Left ventricle myocardium superior (tissue), 1 donor: ENCODE measurements at regions not wholly inside any gene's neighbourhood (a gene's known extent, or its start where the extent isn't known, plus 50 kb on each side); places are given as distances from the start of the nearest gene placed in this dataset.
"Not testable (repeated sequence)": the region's sequence is repeated elsewhere in the genome, so short reads cannot be mapped to it uniquely, and the experiment has no call there.

Experiments used
- ATAC-seq: fragments of 200-7000 bp; cut with Tn5 transposase; one replicate; pipeline ENCODE4 v1.9.1; 2020; ENCODE audit warnings: mild to moderate bottlenecking, moderate library complexity
- DNase-seq: peaks from one replicate; pipeline ENCODE4 v3.0.0-alpha.2; 2020
- intact Hi-C: fragments of 100-400 bp; cut with micrococcal nuclease; formaldehyde crosslinking; loops from one replicate; pipeline ENCODE4 v1.11.0; 2022
- donor health status: DM: no; HTN: yes; CAD: no; lungs with severe emphysema.

GRCh38 chr5:40361378-40361777 is 318.3 kb upstream of the PTGER4 start:
- no peak for ATAC-seq
- intact Hi-C loops, result no loop called here

GRCh38 chr5:40360685-40361084 is 319.0 kb upstream of the PTGER4 start:
- no peak for DNase-seq
- no peak for ATAC-seq
- intact Hi-C loops, result no loop called here

More at GRCh38 chr5:40361378-40361777, 318.3 kb upstream of the PTGER4 start:
- no peak for DNase-seq

GRCh38 chr5:40359832-40360231 is 319.9 kb upstream of the PTGER4 start:
- intact Hi-C loops, result no loop called here
- no peak for DNase-seq
- ATAC-seq, result no peak

GRCh38 chr5:40359093-40359492 is 320.6 kb upstream of the PTGER4 start:
- ATAC-seq, result no peak

GRCh38 chr5:40356248-40356647 is 323.5 kb upstream of the PTGER4 start:
- intact Hi-C loops, result no loop called here
- peak; percentile 52 for ATAC-seq
- no peak for DNase-seq

More at GRCh38 chr5:40359093-40359492, 320.6 kb upstream of the PTGER4 start:
- DNase-seq, result no peak
- intact Hi-C loops, result no loop called here

- intact Hi-C loops, result no loop called here
- ATAC-seq (no peak), DNase-seq (no peak)
These were observed 323.9 kb upstream of the PTGER4 start for GRCh38 chr5:40355846-40356245.

- no peak for ATAC-seq
- DNase-seq, result no peak
- intact Hi-C loops, result no loop called here
These were observed 324.5 kb upstream of the PTGER4 start for GRCh38 chr5:40355181-40355580.

- ATAC-seq (no peak), DNase-seq (no peak)
- intact Hi-C loops, result no loop called here
These were observed 325.5 kb upstream of the PTGER4 start for GRCh38 chr5:40354171-40354570.

GRCh38 chr5:40353442-40353841 is 326.3 kb upstream of the PTGER4 start:
- intact Hi-C loops, result no loop called here
- ATAC-seq (no peak), DNase-seq (no peak)

GRCh38 chr5:40347981-40348725 is 331.6 kb upstream of the PTGER4 start:
- intact Hi-C loops, result no loop called here
- ATAC-seq, result no peak

GRCh38 chr5:40346901-40347300 is 332.8 kb upstream of the PTGER4 start:
- ATAC-seq (no peak), DNase-seq (no peak)

More at GRCh38 chr5:40347981-40348725, 331.6 kb upstream of the PTGER4 start:
- no peak for DNase-seq

GRCh38 chr5:40338434-40338833 is 341.3 kb upstream of the PTGER4 start:
- ATAC-seq, intact Hi-C loops, DNase-seq: not testable (repeated sequence)

More at GRCh38 chr5:40346901-40347300, 332.8 kb upstream of the PTGER4 start:
- intact Hi-C loops, result no loop called here

- ATAC-seq, result no peak
- intact Hi-C loops, result no loop called here
- no peak for DNase-seq
These were observed 345.5 kb upstream of the PTGER4 start for GRCh38 chr5:40334242-40334635.

- DNase-seq (no peak), ATAC-seq (peak; percentile 36)
- intact Hi-C loops, result no loop called here
These were observed 346.1 kb upstream of the PTGER4 start for GRCh38 chr5:40333459-40334241.

GRCh38 chr5:40332970-40333369 is 346.7 kb upstream of the PTGER4 start:
- DNase-seq (no peak), ATAC-seq (no peak)
- intact Hi-C loops, result no loop called here

- intact Hi-C loops, result no loop called here
- no peak for ATAC-seq
- no peak for DNase-seq
These were observed 348.1 kb upstream of the PTGER4 start for GRCh38 chr5:40331616-40332015.

- ATAC-seq, result no peak
- DNase-seq, result no peak
- intact Hi-C loops, result no loop called here
These were observed 358.2 kb upstream of the PTGER4 start for GRCh38 chr5:40321514-40321913.

GRCh38 chr5:40318395-40318794 is 361.3 kb upstream of the PTGER4 start:
- DNase-seq, result no peak
- intact Hi-C loops, result no loop called here
- ATAC-seq, result no peak

- no peak for ATAC-seq
- DNase-seq, result no peak
- intact Hi-C loops, result no loop called here
These were observed 362.7 kb upstream of the PTGER4 start for GRCh38 chr5:40317023-40317422.

- DNase-seq (no peak), ATAC-seq (no peak)
- intact Hi-C loops, result no loop called here
These were observed 364.6 kb upstream of the PTGER4 start for GRCh38 chr5:40315126-40315525.

- no peak for DNase-seq
- intact Hi-C loops, result no loop called here
- no peak for ATAC-seq
These were observed 365.4 kb upstream of the PTGER4 start for GRCh38 chr5:40314275-40314674.
